Panc1 (cell line): ENCODE measurements at regions not wholly inside any gene's neighbourhood (a gene's known extent, or its start where the extent isn't known, plus 50 kb on each side); places are given as distances from the start of the nearest gene placed in this dataset.

ENCODE experiments used
- CTCF ChIP-seq: fragments of 450-650 bp; IDR thresholded peaks from 2 replicates; pipeline ENCODE4 v1.5.1; 2017; ENCODE audit warnings: mild to moderate bottlenecking
- POLR2AphosphoS5 ChIP-seq: IDR thresholded peaks from 2 replicates; pipeline ENCODE4 v1.6.1; 2012; ENCODE audit warnings: mild to moderate bottlenecking, low read depth, low read length, moderate library complexity
- SIN3A ChIP-seq: IDR thresholded peaks from 2 replicates; pipeline ENCODE4 v1.6.1; 2012; ENCODE audit warnings: low read depth, mild to moderate bottlenecking, low read length, moderate library complexity, borderline replicate concordance; ENCODE audit not compliant: insufficient read depth
- TCF7L2 ChIP-seq: IDR thresholded peaks from 2 replicates; pipeline ENCODE4 v1.6.1; 2011; ENCODE audit warnings: mild to moderate bottlenecking, low read depth, low read length, inconsistent platforms
- TF ChIP-seq, protein P1 (sequence below), 2 experiments: IDR thresholded peaks; 2 replicates each; pipeline ENCODE4 v1.6.1; 2011 to 2012; ENCODE audit warnings: low read depth in 2 of 2, control low read depth in 1 of 2, low read length in 1 of 2, mild to moderate bottlenecking in 1 of 2, moderate library complexity in 1 of 2; ENCODE audit not compliant: insufficient read depth in 1 of 2

GRCh38 chr10:118963341-118963740 is 66.2 kb upstream of the NANOS1 start:
- TF ChIP-seq CTCF: no peak
- TF ChIP-seq TCF7L2: no peak
- no peak for TF ChIP-seq POLR2AphosphoS5
- TF ChIP-seq, protein P1, sequence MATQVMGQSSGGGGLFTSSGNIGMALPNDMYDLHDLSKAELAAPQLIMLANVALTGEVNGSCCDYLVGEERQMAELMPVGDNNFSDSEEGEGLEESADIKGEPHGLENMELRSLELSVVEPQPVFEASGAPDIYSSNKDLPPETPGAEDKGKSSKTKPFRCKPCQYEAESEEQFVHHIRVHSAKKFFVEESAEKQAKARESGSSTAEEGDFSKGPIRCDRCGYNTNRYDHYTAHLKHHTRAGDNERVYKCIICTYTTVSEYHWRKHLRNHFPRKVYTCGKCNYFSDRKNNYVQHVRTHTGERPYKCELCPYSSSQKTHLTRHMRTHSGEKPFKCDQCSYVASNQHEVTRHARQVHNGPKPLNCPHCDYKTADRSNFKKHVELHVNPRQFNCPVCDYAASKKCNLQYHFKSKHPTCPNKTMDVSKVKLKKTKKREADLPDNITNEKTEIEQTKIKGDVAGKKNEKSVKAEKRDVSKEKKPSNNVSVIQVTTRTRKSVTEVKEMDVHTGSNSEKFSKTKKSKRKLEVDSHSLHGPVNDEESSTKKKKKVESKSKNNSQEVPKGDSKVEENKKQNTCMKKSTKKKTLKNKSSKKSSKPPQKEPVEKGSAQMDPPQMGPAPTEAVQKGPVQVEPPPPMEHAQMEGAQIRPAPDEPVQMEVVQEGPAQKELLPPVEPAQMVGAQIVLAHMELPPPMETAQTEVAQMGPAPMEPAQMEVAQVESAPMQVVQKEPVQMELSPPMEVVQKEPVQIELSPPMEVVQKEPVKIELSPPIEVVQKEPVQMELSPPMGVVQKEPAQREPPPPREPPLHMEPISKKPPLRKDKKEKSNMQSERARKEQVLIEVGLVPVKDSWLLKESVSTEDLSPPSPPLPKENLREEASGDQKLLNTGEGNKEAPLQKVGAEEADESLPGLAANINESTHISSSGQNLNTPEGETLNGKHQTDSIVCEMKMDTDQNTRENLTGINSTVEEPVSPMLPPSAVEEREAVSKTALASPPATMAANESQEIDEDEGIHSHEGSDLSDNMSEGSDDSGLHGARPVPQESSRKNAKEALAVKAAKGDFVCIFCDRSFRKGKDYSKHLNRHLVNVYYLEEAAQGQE (IDR thresholded peaks at IDR 0.05; ENCODE audit: insufficient read depth in 1 of 2, low read depth in 2 of 2, low read length in 1 of 2): no peak
- no peak for TF ChIP-seq SIN3A
